SU-DHL-6 (cell line): ENCODE measurements at regions not wholly inside any gene's neighbourhood (a gene's known extent, or its start where the extent isn't known, plus 50 kb on each side); places are given as distances from the start of the nearest gene placed in this dataset.

Experiments used
- CTCF ChIP-seq: fragments of 200-600 bp; sonication (generic); IDR thresholded peaks from one replicate; pipeline ENCODE4 v1.5.1; 2017; ENCODE audit warnings: antibody characterized with exemption, mild to moderate bottlenecking, low read length, moderate library complexity; ENCODE audit not compliant: insufficient read depth, poor library complexity, severe bottlenecking
- EZH2phosphoT487 ChIP-seq: fragments of 200-600 bp; sonication (generic), shearing (Covaris generic); conservative IDR thresholded peaks from 2 replicates; pipeline ENCODE4 v1.6.1; 2018; ENCODE audit warnings: mild to moderate bottlenecking, antibody characterized with exemption, low read length, moderate library complexity, mixed read lengths

GRCh38 chr15:81945014-81945615, 100.7 kb downstream of the MEX3B start:
- TF ChIP-seq CTCF, result no peak
- no peak for TF ChIP-seq EZH2phosphoT487
